EL (cell line): ENCODE measurements at regions not wholly inside any gene's neighbourhood (a gene's known extent, or its start where the extent isn't known, plus 50 kb on each side); places are given as distances from the start of the nearest gene placed in this dataset.
"Not testable (repeated sequence)": the region's sequence is repeated elsewhere in the genome, so short reads cannot be mapped to it uniquely, and the experiment has no call there.

ENCODE experiments used
- DNase-seq: peaks from one replicate; pipeline ENCODE4 v3.0.0-alpha.2; 2016

DNA sequence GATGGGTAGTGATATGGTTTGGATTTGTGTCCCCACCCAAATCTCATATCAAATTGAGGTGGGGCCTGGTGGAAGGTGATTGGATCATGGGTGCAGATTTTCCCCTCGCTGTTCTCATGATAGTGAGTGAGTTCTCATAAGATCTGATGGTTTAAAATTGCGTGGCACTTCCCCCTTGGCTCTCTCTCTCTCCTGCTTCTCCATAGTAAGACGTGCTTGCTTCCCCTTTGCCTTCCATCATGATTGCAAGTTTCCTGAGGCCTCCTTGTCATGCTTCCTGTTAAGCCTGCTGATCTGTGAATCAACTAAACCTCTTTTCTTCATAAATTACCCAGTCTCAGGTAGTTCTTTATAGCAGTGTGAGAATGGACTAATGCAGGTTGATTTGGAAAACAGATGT lies 223.2 kb upstream of the APCDD1 start:
- no peak for DNase-seq

DNA sequence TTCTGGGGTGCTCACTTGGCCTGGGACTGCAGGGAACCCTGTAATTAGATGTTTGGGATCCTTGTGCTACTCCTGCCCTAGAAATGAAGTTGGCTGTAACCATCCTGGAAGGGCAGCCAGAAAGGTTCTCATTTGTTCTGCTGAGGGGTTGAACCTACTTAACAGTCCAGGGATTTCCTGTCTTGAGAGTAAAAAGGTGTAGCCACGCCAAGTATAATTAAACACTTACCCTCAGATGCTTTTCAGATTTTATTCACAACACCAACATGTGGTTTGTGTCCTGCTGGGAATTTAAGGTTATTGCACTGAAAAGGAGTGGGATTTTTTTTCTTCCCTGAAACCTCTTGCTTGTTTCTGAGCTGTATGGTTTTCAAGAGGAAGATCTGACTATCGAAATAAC lies 222.4 kb upstream of the APCDD1 start:
- DNase-seq = no peak

DNA sequence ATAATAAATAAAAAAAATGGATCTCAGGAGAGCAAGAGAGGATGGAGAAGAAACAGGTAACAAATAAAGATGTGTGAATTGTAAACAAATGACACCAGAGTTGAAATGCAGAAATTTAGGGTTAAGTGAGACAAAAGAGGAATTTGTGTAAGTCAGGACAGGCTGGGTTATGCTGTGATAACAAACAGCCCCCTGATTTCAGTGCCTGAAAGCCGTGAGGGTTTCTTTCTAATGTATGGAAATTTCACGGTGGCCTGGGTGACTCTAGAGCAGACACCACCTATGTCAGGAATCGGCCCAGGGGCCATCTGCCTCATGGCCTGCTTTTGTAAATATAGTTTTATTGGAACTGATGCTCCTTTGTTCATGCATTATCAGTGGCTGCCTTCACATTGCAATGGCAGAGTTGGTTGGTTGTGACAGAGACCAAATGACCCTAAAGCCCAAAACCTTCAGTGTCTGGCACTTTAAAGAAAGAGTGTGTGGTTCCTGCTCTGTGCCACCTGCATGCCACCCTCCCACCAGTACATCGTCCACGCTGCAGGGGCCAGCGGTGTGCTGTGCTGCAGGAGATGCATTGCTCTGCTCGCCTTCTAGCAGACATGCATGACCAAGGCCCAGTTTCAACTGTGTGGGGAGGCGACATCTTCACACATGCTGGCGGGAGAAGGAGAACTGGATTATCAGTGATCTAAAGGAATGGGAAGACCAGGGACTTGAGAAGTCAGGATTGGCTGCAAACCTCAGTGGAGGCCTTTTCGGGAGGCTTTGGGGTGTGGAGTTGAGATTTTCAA lies 221.2 kb upstream of the APCDD1 start:
- DNase-seq = no peak

DNA sequence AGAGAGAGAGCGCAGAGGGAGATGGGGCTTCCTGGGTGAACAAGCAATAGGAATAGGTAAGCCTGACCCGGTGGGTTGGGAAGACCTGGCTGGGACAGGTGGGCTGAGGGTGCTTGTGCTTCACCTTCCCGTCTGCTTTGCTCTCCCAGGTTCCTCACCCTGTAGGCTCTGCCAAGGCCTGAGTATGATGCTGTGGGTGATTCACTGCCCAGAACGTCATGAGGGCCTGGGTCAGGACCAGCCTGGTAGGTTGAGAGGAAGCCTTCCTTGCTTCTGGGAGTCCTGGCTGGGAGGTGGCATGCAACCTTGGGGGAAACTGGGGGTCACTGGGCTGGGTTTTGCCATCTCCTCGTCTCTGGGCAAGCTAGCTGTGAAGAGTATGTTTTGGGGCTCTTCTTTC lies 220.2 kb upstream of the APCDD1 start:
- DNase-seq = peak; percentile 24

DNA sequence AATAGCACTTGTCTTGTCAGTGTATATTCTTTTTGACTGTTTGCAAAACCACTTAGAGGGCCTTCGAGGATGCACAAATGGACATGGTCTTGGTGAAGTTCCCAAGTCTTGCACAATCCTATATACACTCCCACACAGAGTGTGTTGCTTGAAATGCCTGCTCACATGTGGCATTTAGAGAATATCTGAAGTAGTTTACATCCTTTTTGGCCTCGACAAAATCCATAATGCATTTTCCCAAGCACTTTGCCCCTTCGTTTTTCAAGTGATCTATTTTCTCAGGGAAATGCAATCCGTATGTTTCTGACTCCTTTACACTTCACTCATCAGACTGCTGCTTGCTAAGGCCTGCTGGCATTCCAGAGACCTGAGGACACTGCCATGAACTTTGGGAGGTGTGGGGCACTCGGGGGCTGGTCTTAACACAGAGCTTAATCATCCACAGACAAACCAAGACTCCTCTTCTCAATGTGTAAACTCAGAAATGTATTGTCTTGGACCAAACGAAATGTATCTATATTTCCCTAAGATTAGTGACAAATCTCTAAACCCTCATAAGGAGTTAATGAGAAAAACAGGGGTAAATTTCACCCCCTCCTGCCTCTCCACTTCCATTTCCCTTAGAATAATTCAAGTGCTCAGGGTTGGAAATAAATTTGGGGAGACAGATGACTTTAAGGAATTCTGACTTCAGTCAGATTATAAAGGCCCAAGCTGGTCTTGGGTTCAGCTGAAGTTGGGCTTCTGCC lies 219.3 kb upstream of the APCDD1 start:
- peak; percentile 75 for DNase-seq

DNA sequence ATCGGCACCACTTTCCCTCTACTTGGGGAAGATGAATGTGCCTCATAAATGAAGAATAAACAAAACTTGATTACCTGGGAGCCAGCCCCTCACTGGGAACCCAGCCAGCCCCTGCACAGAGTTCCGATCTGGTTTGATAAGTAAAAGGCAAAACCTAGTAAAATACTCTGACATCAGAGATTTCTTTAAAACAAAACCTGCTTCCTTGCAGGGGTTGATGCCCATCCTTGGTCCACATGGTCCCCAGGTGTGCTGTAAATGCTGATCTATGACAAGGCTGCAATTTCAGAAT lies 218.8 kb upstream of the APCDD1 start:
- no peak for DNase-seq

DNA sequence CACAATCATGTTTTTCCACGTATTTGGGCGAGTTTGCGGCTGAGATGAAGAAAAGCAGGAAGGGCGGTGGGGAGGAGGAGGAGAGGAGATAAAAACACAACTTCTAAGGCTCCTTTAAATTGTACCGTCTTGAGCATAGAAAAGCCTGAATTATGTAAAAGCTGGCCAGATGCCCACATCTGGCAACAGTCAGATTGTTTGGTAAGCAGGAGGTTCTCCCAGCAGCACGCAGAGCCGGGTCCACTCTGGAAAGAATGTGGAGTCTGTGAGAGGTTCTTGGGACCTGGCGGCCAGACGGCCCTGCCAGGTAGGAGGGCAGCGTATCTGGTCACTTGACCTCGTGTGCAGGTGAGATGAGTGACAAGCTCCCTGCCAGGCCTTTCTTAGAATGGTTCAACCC lies 215.3 kb upstream of the APCDD1 start:
- DNase-seq = no peak

DNA sequence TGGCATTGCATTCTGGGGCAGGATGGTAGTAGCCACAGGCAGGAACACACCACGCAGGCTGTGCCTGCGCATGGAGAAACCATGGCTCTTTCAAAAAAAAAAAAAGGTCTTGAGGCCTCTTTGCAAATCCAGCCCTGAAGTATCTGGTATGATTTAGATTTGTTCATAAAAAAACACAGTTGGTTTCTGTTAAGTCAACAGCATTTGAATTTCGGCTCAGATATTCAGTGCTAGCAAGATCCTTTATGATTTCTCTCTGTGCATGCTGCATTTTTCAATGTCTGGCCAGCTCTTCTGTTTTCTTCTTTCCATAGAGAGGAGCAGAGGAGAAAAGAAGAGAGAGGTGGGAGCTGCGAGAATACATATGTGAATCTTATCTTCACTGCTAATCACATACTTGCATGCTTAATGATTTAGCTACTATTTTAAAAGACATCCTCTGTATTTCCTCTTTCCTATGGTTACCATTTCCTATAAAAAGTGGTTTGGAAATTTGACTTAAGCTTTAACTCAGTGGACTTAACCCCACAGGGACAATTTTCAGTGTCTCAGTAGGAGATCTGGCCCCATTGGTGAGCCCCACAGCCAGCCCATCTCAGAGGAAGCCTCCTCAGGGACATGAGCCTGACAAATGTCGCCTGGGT lies 214.3 kb upstream of the APCDD1 start:
- DNase-seq = no peak

DNA sequence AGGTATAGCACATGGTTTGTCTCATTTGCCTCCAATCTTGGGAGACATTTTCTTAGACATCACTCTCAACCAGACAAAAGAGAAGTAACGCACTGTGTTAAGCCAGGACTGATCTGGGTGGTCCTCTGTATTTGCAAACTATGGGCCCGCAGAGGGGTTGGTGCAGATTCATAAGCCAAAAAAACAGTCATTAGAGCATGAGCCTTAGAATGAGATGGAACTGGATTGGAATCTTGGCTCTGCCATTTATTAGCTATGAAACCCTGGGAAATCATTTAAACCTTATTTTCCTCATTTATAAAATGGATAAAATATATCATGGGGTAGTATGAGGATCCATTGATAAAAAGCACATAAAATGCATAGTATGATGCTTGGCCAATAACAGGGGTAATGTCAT lies 213.5 kb upstream of the APCDD1 start:
- no peak for DNase-seq

DNA sequence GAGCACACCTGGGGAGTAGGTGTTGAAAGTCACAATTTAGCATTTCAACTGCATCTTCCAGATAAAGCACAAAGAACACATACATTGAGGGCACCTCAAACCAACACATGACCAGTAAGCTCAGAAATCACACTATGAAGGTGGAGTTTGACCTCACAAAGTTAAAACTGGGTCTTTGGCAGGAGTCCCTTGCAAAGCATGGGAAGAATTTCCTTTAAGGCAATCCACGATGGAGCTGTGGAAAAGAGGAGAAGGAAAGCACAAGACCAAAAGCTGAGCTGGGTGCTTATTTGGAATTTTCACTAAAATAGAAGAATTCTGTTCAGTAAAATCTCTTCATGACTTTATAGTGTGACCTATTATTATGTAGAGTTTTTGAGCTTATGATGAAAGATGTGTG lies 212.9 kb upstream of the APCDD1 start:
- DNase-seq = no peak

DNA sequence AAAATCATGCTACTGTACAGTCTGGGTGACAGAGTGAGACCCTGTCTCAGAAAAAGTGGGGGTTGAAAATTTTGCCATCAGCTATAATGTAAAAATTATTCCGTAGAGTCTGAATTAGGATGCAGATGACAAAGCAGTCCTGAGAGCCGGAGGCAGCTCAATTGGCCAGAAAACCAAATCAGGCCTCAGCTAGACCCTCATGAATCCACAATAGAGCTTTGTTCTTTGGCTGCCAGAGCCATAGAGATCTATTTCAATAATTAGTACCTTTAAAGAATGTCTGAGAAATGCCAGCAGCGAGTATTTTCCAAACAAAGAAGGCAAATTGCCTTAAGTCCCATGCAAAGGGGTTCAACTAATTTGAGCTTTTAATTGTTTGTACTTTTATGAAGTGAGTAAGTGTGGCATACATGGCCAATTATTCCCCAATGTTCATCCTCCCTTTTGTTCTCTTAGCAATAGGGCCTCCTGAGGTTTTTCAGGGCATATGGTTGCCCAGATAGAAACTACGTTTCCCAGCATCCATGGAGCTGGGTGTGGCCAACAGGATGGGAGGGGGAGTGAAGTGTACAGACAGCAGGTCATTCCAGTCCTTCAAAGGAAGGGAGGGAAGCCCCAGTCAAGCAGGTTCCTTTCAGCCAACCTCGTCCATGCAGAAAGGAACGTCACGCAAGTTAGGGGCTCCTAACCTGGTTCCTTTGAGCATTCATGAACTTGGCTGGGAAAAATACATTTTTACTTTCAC lies 211.3 kb upstream of the APCDD1 start:
- no peak for DNase-seq

DNA sequence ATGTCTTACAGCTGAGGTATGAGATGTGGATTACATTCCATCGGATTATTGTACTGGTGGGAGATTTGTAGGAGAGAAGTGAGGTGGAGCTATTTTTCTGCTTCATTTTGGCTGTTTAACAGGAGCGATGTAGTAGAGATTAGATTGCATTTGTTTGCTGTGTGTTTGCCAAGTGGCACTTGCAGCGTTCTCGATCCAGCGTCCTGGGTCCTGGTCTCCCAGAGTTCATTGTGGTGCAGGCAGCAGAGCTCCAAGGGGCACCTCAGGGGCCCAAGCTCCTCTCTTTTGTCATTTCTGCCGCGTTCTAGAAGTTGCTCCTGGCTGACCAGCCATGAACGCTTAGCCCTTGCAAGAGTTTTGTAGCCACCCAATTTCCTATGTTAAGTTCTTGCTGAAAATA lies 210.1 kb upstream of the APCDD1 start:
- DNase-seq = no peak

DNA sequence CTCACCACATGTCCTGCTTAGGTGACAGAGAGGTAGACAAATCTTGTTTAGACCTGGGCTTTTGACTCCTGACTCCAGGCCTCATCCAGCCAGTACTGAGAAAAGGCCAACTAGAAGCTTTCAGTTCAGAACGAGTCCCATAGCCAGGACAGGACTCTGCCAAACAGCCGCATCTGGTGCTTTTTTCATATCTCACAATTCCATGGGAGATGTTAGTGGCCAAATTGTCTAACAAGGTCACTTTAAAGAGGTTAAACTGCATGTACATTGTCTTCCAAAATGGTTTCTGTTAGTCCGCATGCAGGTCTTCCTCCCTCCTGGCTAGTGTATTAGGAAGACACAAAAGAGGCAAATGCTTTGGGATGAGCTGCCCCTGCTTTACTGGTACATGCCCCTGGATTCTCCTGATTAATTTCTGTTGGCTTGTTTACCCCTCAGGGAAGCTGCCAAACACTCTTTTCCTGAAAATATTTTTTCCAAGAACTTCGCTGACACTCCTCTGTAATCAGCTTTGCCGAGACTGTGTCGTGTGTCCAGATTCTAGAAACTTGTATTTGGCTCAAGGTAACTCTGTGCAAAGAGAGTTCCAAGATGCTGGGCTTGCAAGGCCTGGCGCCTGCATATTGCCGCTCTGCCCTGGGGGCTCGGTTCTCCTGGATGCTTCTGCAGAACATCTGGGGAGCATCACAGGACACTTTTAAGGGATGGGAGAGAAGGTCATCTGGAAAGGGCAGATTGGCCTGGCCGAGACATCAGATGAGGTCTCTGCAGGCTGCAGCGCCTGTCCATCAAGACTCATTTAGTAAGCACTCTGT lies 209.2 kb upstream of the APCDD1 start:
- no peak for DNase-seq

DNA sequence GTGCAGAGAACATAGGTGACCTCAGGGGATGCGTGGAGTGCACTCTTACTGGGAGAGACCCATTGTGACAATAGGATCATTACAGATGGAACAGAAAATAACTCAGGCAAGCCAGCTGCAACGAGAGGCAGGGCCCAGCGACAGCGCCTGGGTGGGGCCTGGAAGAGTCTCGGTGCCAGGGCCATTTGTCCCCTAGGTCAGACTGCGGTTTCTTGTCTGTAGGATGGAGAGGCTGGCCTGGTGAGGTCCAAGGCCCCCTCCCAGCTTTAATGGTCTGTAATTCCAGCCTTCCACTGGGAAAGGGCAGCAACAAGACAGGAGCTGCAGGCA lies 208.6 kb upstream of the APCDD1 start:
- DNase-seq = no peak

DNA sequence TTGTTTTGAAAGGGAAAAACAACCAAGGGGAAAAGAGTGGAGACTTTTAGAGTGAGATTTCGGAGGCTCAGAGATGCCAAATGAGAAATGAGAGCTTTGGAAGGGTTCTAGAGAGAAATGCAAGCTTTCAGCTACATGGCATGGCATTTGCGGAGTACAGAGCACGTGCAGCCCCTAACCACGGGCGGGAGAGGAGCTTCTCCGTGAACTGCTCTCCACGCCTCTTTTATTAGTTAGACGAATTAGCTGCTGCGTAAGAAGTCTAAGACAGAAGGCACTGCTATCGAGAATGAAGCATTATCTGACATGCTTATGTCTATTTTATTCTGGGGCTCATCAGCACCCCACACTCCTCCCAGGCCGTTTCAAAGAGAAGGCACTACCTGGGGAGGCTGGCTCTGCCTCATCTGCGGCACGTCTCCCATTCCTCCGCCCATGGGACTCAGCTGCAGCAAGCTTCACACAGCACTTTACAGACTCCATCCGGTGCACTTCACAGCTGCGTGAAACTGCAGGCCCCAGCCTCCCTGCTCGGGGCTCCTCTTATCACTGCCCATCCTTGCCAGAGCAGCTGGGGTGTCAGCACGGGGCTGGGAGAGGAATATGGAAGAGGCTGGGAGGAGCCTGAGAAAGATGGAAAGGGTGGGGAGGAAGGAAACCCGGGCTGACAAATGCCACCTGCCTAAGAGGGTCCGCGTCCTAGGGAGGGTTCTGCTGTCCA lies 207.3 kb upstream of the APCDD1 start:
- no peak for DNase-seq

DNA sequence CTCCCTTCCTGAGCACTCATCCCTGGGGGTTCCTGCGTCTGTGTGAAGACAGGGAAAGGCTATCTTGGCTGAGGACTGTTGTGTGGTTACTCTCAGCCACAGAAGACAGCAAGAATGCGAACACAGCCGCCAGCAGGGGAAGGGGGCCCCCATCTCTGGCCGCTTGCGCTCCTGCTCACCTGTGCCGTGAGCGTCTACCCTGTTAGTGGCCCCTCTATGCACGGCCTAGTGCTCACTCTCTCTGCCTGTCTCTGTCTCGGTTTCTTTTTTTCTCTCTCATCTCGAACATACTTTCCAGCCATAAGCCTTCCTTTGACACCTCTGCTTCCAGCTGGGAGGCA lies 206.7 kb upstream of the APCDD1 start:
- no peak for DNase-seq

DNA sequence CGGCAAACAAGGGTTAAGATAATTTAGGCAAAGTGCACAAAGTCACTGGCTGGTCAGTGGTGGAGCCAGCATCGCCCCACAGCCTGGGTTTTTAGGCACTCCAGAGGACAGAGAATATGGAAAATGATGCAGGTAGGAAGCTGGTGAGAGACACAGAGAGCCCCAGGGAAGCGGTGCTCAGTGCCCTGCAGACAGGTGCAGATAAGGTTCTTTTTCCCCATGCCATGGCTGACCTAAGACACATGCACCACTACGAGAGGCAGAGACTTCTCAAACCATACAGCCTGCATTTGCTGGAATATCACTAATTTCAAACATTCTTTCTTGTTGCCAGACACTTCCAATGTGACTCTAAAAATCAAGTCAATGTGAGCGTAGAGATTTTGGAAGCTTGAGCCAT lies 205.7 kb upstream of the APCDD1 start:
- no peak for DNase-seq

DNA sequence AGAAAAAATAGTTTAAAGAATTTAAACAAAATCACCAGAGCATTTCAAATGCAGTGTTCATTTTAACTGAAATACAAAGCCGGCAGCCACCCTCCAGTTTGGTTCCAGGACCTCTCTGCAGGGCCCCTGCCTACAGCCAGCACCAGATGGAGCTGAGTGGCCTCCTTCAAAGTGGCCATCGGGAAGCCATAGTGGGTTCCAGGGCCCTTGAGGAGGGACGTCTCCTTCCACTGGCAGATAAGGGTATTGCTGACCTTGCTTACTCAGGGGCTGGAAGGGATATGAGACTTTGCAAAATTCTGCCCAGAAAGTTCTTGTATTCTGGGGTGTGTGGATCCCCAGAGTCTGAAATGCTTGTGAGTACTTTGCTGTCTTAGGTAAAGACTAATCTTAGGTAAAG lies 205.2 kb upstream of the APCDD1 start:
- DNase-seq = no peak

DNA sequence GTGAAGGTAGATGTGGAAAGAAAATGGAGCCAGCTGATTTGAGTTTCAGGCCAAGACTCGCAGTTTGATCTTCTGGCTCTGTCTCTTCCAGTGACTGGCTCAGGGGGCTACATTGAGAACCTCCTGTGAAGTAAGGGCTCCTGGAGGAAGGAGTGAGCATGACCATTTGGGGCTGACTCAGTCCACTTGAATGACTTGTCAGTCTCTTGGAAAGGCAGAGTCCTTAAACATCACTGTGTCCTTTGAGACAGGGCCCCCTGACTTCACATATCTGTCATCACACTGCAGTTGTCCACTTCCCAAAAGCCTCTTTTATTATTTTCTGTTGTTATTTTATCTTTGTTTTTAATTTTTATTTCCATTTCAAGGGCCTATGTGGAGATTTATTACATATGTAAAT lies 204.6 kb upstream of the APCDD1 start:
- no peak for DNase-seq

DNA sequence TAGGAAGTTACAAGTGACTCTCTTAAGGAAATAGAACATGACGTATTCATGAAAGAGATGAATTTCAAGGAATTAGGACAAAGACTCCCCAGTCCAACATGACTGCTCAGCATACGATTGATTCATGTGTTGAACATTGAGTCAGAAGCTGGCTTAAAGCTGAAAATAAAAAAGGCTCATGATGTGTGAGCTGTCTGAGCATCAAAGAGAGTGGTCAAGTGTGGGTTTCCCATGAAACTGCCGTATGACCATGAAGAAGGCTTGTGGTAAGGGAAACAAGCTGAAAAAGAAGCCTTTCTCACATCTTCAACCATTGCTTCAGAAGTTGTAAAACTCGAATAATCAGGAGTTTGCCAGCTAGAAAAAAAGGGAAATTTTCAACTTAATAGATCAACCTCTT lies 201.9 kb upstream of the APCDD1 start:
- no peak for DNase-seq

DNA sequence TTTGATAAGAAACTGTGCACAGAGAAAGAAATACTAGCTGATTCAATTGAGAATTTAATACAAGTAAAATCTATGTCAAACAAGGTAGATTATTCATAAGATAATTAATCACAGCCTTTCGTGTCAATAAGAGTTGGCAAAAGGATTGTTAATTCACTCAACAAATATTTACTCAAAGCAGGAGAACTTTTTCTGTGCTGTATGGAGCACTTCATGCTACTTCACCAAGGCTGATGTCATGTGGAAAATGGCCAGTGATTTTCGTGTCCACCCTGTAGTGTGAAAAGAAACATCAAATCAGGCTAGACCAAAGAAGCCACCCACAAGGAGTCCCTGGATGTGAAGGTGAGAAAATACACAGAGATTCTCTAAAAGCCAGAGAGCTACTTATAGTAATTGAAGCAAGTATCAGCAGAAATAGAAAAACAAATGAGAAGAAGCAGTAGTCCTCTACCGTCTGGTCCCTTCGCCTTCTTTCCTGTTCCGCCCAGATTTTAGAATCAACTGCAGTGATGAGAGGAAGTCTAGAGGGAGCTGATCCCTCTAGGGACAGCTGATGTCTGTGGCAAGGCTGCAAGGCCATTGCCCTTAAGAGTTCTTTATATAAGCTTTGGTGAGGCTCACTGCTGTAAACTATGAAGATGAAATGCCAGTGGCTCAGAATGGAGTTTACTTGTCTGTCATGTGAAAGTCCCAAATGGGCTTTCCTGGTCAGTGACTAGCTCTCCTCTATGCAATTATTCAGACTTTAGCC lies 201.3 kb upstream of the APCDD1 start:
- DNase-seq = no peak

DNA sequence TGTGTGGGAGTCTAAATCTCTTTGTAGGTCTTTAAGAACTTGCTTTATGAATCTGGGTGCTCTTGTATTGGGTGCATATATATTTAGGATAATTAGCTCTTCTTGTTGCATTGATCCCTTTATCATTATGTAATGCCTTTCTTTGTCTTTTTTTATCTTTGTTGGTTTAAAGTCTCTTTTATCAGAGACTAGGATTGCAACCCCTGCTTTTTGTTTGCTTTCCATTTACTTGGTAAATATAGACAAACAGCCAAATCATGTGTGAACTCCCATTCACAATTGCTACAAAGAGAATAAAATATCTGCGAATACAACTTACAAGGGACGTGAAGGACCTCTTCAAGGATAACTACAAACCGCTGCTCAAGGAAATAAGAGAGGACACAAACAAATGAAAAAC lies 198.2 kb upstream of the APCDD1 start:
- DNase-seq = not testable (repeated sequence)
